GM23338 (cell line): ENCODE measurements at regions not wholly inside any gene's neighbourhood (a gene's known extent, or its start where the extent isn't known, plus 50 kb on each side); places are given as distances from the start of the nearest gene placed in this dataset.

Experiments used
- ATAC-seq: fragments of 200-7000 bp; cut with Tn5 transposase; 3 replicates; pipeline ENCODE4 v1.9.1; 2020
- DNase-seq: peaks from one replicate; pipeline ENCODE4 v3.0.0-alpha.2; 2015; ENCODE audit warnings: low spot score
- H2AFZ ChIP-seq: fragments of 200-600 bp; sonication (generic); 2 replicates; pipeline ENCODE4 v1.8.0; 2016; ENCODE audit warnings: antibody characterized with exemption, mild to moderate bottlenecking, moderate library complexity
- H3F3A ChIP-seq: fragments of 200-600 bp; sonication (generic); replicated peaks from 2 replicates; pipeline ENCODE4 v1.8.0; 2017; ENCODE audit warnings: antibody characterized with exemption, mixed run types, low read depth
- H3K27ac ChIP-seq: fragments of 200-600 bp; sonication (generic); 2 replicates; pipeline ENCODE4 v1.6.1; 2016; ENCODE audit warnings: low read depth
- H3K27me3 ChIP-seq: fragments of 200-600 bp; sonication (generic); 2 replicates; pipeline ENCODE4 v1.8.0; 2016; ENCODE audit warnings: mild to moderate bottlenecking, mixed run types, moderate library complexity; ENCODE audit not compliant: insufficient read depth
- H3K36me3 ChIP-seq: fragments of 200-600 bp; sonication (generic); 2 replicates; pipeline ENCODE4 v1.8.0; 2016; ENCODE audit warnings: mild to moderate bottlenecking; ENCODE audit not compliant: insufficient read depth
- H3K4me1 ChIP-seq: fragments of 200-600 bp; sonication (generic); 2 replicates; pipeline ENCODE4 v1.8.0; 2016; ENCODE audit warnings: mild to moderate bottlenecking, moderate library complexity; ENCODE audit not compliant: insufficient read depth
- H3K4me2 ChIP-seq: fragments of 200-600 bp; sonication (generic); 2 replicates; pipeline ENCODE4 v1.7.1; 2017; ENCODE audit warnings: mixed run types
- H3K4me3 ChIP-seq: fragments of 200-600 bp; sonication (generic); 2 replicates; pipeline ENCODE4 v1.6.1; 2016; ENCODE audit warnings: mixed run types
- H3K79me2 ChIP-seq: fragments of 200-600 bp; sonication (generic); replicated peaks from 2 replicates; pipeline ENCODE4 v1.8.0; 2017; ENCODE audit warnings: mild to moderate bottlenecking; ENCODE audit not compliant: insufficient read depth
- H3K9me2 ChIP-seq: fragments of 200-600 bp; sonication (generic); 2 replicates; pipeline ENCODE4 v1.8.0; 2017; ENCODE audit not compliant: insufficient read depth
- H4K20me1 ChIP-seq: fragments of 200-600 bp; sonication (generic); replicated peaks from 2 replicates; pipeline ENCODE4 v1.8.0; 2017; ENCODE audit warnings: mild to moderate bottlenecking; ENCODE audit not compliant: insufficient read depth
- H3K27ac Mint-ChIP-seq: 2 replicates; pipeline ENCODE4 v1.8.0; 2020; ENCODE audit warnings: inconsistent platforms, mild to moderate bottlenecking, moderate library complexity, mixed read lengths
- H3K27me3 Mint-ChIP-seq: 3 replicates; pipeline ENCODE4 v1.8.0; 2022; ENCODE audit warnings: low read depth, mild to moderate bottlenecking, moderate library complexity, mixed read lengths, inconsistent platforms; ENCODE audit not compliant: insufficient read depth, poor library complexity
- H3K36me3 Mint-ChIP-seq: 3 replicates; pipeline ENCODE4 v1.8.0; 2021; ENCODE audit warnings: low read depth, mild to moderate bottlenecking, inconsistent platforms, moderate library complexity, mixed read lengths
- H3K4me1 Mint-ChIP-seq: 3 replicates; pipeline ENCODE4 v1.8.0; 2020; ENCODE audit warnings: mild to moderate bottlenecking, inconsistent platforms, mixed read lengths
- H3K4me3 Mint-ChIP-seq: 3 replicates; pipeline ENCODE4 v1.8.0; 2021; ENCODE audit warnings: moderate library complexity, mild to moderate bottlenecking, inconsistent platforms, mixed read lengths
- H3K9me3 Mint-ChIP-seq: 3 replicates; pipeline ENCODE4 v1.8.0; 2020; ENCODE audit warnings: moderate library complexity, mild to moderate bottlenecking, inconsistent platforms, mixed read lengths
- CREB1 ChIP-seq: fragments of 250-450 bp; sonication (Bioruptor Pico); IDR thresholded peaks from 2 replicates; pipeline ENCODE4 v1.5.0; 2020; ENCODE audit warnings: low read depth, mild to moderate bottlenecking, moderate library complexity
- CTCF ChIP-seq, 2 experiments: fragments of 200-600 bp in 1 of 2; sonication (generic) in 1 of 2; conservative IDR thresholded peaks; 2 replicates each; pipeline versions ENCODE4 v1.5.1 to v1.6.1; 2016 to 2017; ENCODE audit warnings: antibody characterized with exemption in 2 of 2, low read depth in 2 of 2, mild to moderate bottlenecking in 2 of 2, moderate library complexity in 1 of 2
- ETS1 ChIP-seq: IDR thresholded peaks from 2 replicates; pipeline ENCODE4 v1.6.1; 2016; ENCODE audit warnings: antibody characterized with exemption
- EZH2 ChIP-seq: fragments of 200-600 bp; sonication (generic); IDR thresholded peaks from one replicate; pipeline ENCODE4 v1.8.0; 2017; ENCODE audit warnings: antibody characterized with exemption, mild to moderate bottlenecking, low read depth; ENCODE audit not compliant: unreplicated experiment
- EZH2phosphoT487 ChIP-seq: fragments of 200-600 bp; sonication (generic); IDR thresholded peaks from one replicate; pipeline ENCODE4 v1.8.1; 2018; ENCODE audit warnings: antibody characterized with exemption; ENCODE audit not compliant: unreplicated experiment
- JUNB ChIP-seq: IDR thresholded peaks from one replicate; pipeline ENCODE4 v1.6.1; 2016; ENCODE audit warnings: antibody characterized with exemption; ENCODE audit not compliant: unreplicated experiment
- NANOG ChIP-seq: IDR thresholded peaks from 2 replicates; pipeline ENCODE4 v1.6.1; 2016; ENCODE audit warnings: antibody characterized with exemption, borderline replicate concordance
- POLR2AphosphoS5 ChIP-seq: IDR thresholded peaks from 2 replicates; pipeline ENCODE4 v1.6.1; 2016; ENCODE audit warnings: antibody characterized with exemption, low read depth
- STAT1 ChIP-seq: IDR thresholded peaks from one replicate; pipeline ENCODE4 v1.6.1; 2016; ENCODE audit warnings: antibody characterized with exemption; ENCODE audit not compliant: unreplicated experiment
- ZNF114 ChIP-seq: fragments of 250-450 bp; sonication (Bioruptor Pico); IDR thresholded peaks from 2 replicates; pipeline ENCODE4 v1.5.0; 2020; ENCODE audit warnings: mild to moderate bottlenecking, moderate library complexity
- ZNF331 ChIP-seq: fragments of 250-450 bp; sonication (Bioruptor Pico); IDR thresholded peaks from 2 replicates; pipeline ENCODE4 v1.5.0; 2020; ENCODE audit warnings: low read depth, mild to moderate bottlenecking, moderate library complexity
- TF ChIP-seq, protein P1 (sequence below): fragments of 250-450 bp; sonication (Bioruptor Pico); IDR thresholded peaks from 2 replicates; pipeline ENCODE4 v1.5.0; 2020; ENCODE audit warnings: mild to moderate bottlenecking, moderate library complexity
- TF ChIP-seq, protein P2 (sequence below): IDR thresholded peaks from one replicate; pipeline ENCODE4 v1.6.1; 2018; ENCODE audit warnings: antibody characterized with exemption; ENCODE audit not compliant: unreplicated experiment

GRCh38 chr13:70284371-70284770, 176.1 kb upstream of the KLHL1 start:
- H3K36me3 Mint-ChIP-seq: no peaks in the 10 kb centered on the region
- TF ChIP-seq EZH2phosphoT487: no peak
- TF ChIP-seq JUNB: no peak
- TF ChIP-seq NANOG: no peak
- no peak for TF ChIP-seq EZH2
- no peak for TF ChIP-seq POLR2AphosphoS5
- TF ChIP-seq, protein P1, sequence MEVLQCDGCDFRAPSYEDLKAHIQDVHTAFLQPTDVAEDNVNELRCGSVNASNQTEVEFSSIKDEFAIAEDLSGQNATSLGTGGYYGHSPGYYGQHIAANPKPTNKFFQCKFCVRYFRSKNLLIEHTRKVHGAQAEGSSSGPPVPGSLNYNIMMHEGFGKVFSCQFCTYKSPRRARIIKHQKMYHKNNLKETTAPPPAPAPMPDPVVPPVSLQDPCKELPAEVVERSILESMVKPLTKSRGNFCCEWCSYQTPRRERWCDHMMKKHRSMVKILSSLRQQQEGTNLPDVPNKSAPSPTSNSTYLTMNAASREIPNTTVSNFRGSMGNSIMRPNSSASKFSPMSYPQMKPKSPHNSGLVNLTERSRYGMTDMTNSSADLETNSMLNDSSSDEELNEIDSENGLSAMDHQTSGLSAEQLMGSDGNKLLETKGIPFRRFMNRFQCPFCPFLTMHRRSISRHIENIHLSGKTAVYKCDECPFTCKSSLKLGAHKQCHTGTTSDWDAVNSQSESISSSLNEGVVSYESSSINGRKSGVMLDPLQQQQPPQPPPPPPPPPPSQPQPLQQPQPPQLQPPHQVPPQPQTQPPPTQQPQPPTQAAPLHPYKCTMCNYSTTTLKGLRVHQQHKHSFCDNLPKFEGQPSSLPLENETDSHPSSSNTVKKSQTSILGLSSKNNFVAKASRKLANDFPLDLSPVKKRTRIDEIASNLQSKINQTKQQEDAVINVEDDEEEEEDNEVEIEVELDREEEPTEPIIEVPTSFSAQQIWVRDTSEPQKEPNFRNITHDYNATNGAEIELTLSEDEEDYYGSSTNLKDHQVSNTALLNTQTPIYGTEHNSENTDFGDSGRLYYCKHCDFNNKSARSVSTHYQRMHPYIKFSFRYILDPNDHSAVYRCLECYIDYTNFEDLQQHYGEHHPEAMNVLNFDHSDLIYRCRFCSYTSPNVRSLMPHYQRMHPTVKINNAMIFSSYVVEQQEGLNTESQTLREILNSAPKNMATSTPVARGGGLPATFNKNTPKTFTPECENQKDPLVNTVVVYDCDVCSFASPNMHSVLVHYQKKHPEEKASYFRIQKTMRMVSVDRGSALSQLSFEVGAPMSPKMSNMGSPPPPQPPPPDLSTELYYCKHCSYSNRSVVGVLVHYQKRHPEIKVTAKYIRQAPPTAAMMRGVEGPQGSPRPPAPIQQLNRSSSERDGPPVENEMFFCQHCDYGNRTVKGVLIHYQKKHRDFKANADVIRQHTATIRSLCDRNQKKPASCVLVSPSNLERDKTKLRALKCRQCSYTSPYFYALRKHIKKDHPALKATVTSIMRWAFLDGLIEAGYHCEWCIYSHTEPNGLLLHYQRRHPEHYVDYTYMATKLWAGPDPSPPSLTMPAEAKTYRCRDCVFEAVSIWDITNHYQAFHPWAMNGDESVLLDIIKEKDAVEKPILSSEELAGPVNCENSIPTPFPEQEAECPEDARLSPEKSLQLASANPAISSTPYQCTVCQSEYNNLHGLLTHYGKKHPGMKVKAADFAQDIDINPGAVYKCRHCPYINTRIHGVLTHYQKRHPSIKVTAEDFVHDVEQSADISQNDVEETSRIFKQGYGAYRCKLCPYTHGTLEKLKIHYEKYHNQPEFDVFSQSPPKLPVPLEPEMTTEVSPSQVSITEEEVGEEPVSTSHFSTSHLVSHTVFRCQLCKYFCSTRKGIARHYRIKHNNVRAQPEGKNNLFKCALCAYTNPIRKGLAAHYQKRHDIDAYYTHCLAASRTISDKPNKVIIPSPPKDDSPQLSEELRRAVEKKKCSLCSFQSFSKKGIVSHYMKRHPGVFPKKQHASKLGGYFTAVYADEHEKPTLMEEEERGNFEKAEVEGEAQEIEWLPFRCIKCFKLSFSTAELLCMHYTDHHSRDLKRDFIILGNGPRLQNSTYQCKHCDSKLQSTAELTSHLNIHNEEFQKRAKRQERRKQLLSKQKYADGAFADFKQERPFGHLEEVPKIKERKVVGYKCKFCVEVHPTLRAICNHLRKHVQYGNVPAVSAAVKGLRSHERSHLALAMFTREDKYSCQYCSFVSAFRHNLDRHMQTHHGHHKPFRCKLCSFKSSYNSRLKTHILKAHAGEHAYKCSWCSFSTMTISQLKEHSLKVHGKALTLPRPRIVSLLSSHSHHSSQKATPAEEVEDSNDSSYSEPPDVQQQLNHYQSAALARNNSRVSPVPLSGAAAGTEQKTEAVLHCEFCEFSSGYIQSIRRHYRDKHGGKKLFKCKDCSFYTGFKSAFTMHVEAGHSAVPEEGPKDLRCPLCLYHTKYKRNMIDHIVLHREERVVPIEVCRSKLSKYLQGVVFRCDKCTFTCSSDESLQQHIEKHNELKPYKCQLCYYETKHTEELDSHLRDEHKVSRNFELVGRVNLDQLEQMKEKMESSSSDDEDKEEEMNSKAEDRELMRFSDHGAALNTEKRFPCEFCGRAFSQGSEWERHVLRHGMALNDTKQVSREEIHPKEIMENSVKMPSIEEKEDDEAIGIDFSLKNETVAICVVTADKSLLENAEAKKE: no peak
- TF ChIP-seq, protein P2, sequence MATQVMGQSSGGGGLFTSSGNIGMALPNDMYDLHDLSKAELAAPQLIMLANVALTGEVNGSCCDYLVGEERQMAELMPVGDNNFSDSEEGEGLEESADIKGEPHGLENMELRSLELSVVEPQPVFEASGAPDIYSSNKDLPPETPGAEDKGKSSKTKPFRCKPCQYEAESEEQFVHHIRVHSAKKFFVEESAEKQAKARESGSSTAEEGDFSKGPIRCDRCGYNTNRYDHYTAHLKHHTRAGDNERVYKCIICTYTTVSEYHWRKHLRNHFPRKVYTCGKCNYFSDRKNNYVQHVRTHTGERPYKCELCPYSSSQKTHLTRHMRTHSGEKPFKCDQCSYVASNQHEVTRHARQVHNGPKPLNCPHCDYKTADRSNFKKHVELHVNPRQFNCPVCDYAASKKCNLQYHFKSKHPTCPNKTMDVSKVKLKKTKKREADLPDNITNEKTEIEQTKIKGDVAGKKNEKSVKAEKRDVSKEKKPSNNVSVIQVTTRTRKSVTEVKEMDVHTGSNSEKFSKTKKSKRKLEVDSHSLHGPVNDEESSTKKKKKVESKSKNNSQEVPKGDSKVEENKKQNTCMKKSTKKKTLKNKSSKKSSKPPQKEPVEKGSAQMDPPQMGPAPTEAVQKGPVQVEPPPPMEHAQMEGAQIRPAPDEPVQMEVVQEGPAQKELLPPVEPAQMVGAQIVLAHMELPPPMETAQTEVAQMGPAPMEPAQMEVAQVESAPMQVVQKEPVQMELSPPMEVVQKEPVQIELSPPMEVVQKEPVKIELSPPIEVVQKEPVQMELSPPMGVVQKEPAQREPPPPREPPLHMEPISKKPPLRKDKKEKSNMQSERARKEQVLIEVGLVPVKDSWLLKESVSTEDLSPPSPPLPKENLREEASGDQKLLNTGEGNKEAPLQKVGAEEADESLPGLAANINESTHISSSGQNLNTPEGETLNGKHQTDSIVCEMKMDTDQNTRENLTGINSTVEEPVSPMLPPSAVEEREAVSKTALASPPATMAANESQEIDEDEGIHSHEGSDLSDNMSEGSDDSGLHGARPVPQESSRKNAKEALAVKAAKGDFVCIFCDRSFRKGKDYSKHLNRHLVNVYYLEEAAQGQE: no peak
- no peak for TF ChIP-seq ZNF331 (CRISPR knock-in tag)
- no peak for TF ChIP-seq ZNF114 (CRISPR knock-in tag)
- no peak for TF ChIP-seq CTCF (conservative IDR thresholded peaks at IDR 0.05; ENCODE audit: low read depth in 2 of 2)
- TF ChIP-seq STAT1: no peak
- TF ChIP-seq ETS1: no peak
- no peak for TF ChIP-seq CREB1 (CRISPR knock-in tag)
- ATAC-seq: no peak
- H3K27ac Mint-ChIP-seq: no peak overlapping the region
- Histone ChIP-seq H3K27ac (no peak overlapping the region), H2AFZ (no peak overlapping the region), H3K9me2 (peaks cover 3% of the 10 kb centered on the region; the same call in 1 of the 2 replicates), H4K20me1 (no peaks in the 10 kb centered on the region), H3K4me3 (no peak overlapping the region), H3K27me3 (no peaks in the 10 kb centered on the region), H3K4me2 (no peak overlapping the region), H3K36me3 (no peaks in the 10 kb centered on the region), H3K4me1 (no peaks in the 10 kb centered on the region), H3K79me2 (no peaks in the 10 kb centered on the region), H3F3A (no peaks in the 10 kb centered on the region)
- no peak overlapping the region for H3K4me3 Mint-ChIP-seq
- no peaks in the 10 kb centered on the region for H3K27me3 Mint-ChIP-seq
- peaks cover 2% of the 10 kb centered on the region; the same call in 1 of the 3 replicates for H3K9me3 Mint-ChIP-seq
- H3K4me1 Mint-ChIP-seq: no peaks in the 10 kb centered on the region
- no peak for DNase-seq
